Prostate gland (tissue), 2 donors: ENCODE measurements at regions not wholly inside any gene's neighbourhood (a gene's known extent, or its start where the extent isn't known, plus 50 kb on each side); places are given as distances from the start of the nearest gene placed in this dataset.

Experiments
- POLR2AphosphoS5 ChIP-seq: sonication (generic); formaldehyde crosslinking; IDR thresholded peaks from one replicate; pipeline ENCODE4 v1.6.1; 2017; ENCODE audit warnings: antibody characterized with exemption
- TF ChIP-seq, protein P1 (sequence below), 4 experiments: fragments of 200-600 bp in 2 of 4; fragments of 450-650 bp in 2 of 4; sonication (generic) in 2 of 4; IDR thresholded peaks; 1 replicate in 3 of 4; 2 replicates in 1 of 4; pipeline ENCODE4 v1.5.1; 2016 to 2019; ENCODE audit warnings: antibody characterized with exemption in 4 of 4, mild to moderate bottlenecking in 2 of 4, moderate library complexity in 2 of 4

GRCh38 chr7:85573346-85573745 lies 386.5 kb upstream of the SEMA3D start:
- TF ChIP-seq, protein P1, sequence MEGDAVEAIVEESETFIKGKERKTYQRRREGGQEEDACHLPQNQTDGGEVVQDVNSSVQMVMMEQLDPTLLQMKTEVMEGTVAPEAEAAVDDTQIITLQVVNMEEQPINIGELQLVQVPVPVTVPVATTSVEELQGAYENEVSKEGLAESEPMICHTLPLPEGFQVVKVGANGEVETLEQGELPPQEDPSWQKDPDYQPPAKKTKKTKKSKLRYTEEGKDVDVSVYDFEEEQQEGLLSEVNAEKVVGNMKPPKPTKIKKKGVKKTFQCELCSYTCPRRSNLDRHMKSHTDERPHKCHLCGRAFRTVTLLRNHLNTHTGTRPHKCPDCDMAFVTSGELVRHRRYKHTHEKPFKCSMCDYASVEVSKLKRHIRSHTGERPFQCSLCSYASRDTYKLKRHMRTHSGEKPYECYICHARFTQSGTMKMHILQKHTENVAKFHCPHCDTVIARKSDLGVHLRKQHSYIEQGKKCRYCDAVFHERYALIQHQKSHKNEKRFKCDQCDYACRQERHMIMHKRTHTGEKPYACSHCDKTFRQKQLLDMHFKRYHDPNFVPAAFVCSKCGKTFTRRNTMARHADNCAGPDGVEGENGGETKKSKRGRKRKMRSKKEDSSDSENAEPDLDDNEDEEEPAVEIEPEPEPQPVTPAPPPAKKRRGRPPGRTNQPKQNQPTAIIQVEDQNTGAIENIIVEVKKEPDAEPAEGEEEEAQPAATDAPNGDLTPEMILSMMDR (IDR thresholded peaks at IDR 0.05), result no peak
- TF ChIP-seq POLR2AphosphoS5, result no peak
